ENCODE measurements at regions not wholly inside any gene's neighbourhood (a gene's known extent, or its start where the extent isn't known, plus 50 kb on each side); places are given as distances from the start of the nearest gene placed in this dataset.
"Not testable (repeated sequence)": the region's sequence is repeated elsewhere in the genome, so short reads cannot be mapped to it uniquely, and the experiment has no call there.

- not testable (repeated sequence) for TF ChIP-seq POU2F2 (IDR thresholded peaks at IDR 0.05; ENCODE audit: borderline replicate concordance, low read depth, low read length); POLR2AphosphoS5 (IDR thresholded peaks at IDR 0.05; ENCODE audit: low read length); DPF2 (IDR thresholded peaks at IDR 0.05); RFX5 (IDR thresholded peaks at IDR 0.05; ENCODE audit: low read depth, low read length); TAF1 (IDR thresholded peaks at IDR 0.05; ENCODE audit: borderline replicate concordance, low read depth, low read length); EZH2 (IDR thresholded peaks at IDR 0.05; ENCODE audit: borderline replicate concordance, control insufficient read depth, low read depth, low read length); SP1 (IDR thresholded peaks at IDR 0.05; ENCODE audit: low read depth, low read length); BACH1 (IDR thresholded peaks at IDR 0.05; ENCODE audit: borderline replicate concordance); ELK1 (IDR thresholded peaks at IDR 0.05; ENCODE audit: low read depth, low read length); MEF2A (IDR thresholded peaks at IDR 0.05; ENCODE audit: insufficient read depth, low read depth, low read length); FOXM1 (IDR thresholded peaks at IDR 0.05; ENCODE audit: low read depth, low read length); ATF3 (IDR thresholded peaks at IDR 0.05; ENCODE audit: borderline replicate concordance, extremely low read depth, low read depth, low read length)
- TF ChIP-seq, protein P1, sequence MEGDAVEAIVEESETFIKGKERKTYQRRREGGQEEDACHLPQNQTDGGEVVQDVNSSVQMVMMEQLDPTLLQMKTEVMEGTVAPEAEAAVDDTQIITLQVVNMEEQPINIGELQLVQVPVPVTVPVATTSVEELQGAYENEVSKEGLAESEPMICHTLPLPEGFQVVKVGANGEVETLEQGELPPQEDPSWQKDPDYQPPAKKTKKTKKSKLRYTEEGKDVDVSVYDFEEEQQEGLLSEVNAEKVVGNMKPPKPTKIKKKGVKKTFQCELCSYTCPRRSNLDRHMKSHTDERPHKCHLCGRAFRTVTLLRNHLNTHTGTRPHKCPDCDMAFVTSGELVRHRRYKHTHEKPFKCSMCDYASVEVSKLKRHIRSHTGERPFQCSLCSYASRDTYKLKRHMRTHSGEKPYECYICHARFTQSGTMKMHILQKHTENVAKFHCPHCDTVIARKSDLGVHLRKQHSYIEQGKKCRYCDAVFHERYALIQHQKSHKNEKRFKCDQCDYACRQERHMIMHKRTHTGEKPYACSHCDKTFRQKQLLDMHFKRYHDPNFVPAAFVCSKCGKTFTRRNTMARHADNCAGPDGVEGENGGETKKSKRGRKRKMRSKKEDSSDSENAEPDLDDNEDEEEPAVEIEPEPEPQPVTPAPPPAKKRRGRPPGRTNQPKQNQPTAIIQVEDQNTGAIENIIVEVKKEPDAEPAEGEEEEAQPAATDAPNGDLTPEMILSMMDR (IDR thresholded peaks at IDR 0.05 in 2 of 3, conservative IDR thresholded peaks at IDR 0.05 in 1 of 3; ENCODE audit: control insufficient read depth in 2 of 3, extremely low read depth in 1 of 3, insufficient read depth in 1 of 3, low read depth in 3 of 3, low read length in 3 of 3), result not testable (repeated sequence)
- TF ChIP-seq, protein P2, sequence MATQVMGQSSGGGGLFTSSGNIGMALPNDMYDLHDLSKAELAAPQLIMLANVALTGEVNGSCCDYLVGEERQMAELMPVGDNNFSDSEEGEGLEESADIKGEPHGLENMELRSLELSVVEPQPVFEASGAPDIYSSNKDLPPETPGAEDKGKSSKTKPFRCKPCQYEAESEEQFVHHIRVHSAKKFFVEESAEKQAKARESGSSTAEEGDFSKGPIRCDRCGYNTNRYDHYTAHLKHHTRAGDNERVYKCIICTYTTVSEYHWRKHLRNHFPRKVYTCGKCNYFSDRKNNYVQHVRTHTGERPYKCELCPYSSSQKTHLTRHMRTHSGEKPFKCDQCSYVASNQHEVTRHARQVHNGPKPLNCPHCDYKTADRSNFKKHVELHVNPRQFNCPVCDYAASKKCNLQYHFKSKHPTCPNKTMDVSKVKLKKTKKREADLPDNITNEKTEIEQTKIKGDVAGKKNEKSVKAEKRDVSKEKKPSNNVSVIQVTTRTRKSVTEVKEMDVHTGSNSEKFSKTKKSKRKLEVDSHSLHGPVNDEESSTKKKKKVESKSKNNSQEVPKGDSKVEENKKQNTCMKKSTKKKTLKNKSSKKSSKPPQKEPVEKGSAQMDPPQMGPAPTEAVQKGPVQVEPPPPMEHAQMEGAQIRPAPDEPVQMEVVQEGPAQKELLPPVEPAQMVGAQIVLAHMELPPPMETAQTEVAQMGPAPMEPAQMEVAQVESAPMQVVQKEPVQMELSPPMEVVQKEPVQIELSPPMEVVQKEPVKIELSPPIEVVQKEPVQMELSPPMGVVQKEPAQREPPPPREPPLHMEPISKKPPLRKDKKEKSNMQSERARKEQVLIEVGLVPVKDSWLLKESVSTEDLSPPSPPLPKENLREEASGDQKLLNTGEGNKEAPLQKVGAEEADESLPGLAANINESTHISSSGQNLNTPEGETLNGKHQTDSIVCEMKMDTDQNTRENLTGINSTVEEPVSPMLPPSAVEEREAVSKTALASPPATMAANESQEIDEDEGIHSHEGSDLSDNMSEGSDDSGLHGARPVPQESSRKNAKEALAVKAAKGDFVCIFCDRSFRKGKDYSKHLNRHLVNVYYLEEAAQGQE (IDR thresholded peaks at IDR 0.05; ENCODE audit: low read depth, low read length), result not testable (repeated sequence)
These were observed 527.9 kb downstream of the UQCRFS1 start for GRCh38 chr19:28685077-28685476.
